Vagina (tissue), 2 donors: ENCODE measurements at regions not wholly inside any gene's neighbourhood (a gene's known extent, or its start where the extent isn't known, plus 50 kb on each side); places are given as distances from the start of the nearest gene placed in this dataset.

Experiments used
- POLR2A ChIP-seq, 2 donors: fragments of 450-650 bp; IDR thresholded peaks; one replicate each; pipeline ENCODE4 v1.6.1; 2017; ENCODE audit warnings: antibody characterized with exemption in 2 of 2, mild to moderate bottlenecking in 2 of 2, moderate library complexity in 2 of 2
- POLR2AphosphoS5 ChIP-seq, 2 donors: sonication (generic); formaldehyde crosslinking; IDR thresholded peaks; one replicate each; pipeline ENCODE4 v1.9.0; 2017; ENCODE audit warnings: antibody characterized with exemption in 2 of 2, mild to moderate bottlenecking in 2 of 2, low read depth in 1 of 2; ENCODE audit not compliant: insufficient read depth in 1 of 2
- TF ChIP-seq, protein P1 (sequence below), 3 experiments: fragments of 450-650 bp in 2 of 3; fragments of 200-600 bp in 1 of 3; sonication (generic) in 1 of 3; IDR thresholded peaks; one replicate each; pipeline ENCODE4 v1.5.1; 2017 to 2019; ENCODE audit warnings: antibody characterized with exemption in 3 of 3, mild to moderate bottlenecking in 2 of 3, moderate library complexity in 2 of 3

DNA sequence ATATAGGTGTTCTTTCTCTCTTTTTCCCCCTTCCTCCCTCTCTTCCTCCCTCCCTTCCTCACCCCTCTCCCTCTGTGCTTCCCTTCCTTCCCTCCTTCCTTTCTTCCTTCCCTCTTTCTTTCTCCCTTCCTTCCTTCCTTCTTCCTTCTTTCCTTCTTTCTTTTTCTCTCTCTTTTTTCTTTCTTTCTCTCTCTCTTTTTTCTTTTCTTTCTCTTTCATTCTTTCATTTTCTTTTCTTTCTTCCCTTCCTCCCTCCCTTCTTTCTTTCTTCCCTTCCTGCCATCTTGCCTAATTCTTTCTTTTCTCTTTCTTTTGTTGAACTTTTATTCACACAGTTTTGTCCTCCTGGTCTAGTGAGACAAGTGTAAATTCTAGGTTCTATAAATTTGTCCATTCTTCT lies 1595.6 kb downstream of the SI start:
- no peak for TF ChIP-seq POLR2A (IDR thresholded peaks at IDR 0.05)
- TF ChIP-seq POLR2AphosphoS5 (IDR thresholded peaks at IDR 0.05; ENCODE audit: insufficient read depth in 1 of 2, low read depth in 1 of 2) = no peak
- TF ChIP-seq, protein P1, sequence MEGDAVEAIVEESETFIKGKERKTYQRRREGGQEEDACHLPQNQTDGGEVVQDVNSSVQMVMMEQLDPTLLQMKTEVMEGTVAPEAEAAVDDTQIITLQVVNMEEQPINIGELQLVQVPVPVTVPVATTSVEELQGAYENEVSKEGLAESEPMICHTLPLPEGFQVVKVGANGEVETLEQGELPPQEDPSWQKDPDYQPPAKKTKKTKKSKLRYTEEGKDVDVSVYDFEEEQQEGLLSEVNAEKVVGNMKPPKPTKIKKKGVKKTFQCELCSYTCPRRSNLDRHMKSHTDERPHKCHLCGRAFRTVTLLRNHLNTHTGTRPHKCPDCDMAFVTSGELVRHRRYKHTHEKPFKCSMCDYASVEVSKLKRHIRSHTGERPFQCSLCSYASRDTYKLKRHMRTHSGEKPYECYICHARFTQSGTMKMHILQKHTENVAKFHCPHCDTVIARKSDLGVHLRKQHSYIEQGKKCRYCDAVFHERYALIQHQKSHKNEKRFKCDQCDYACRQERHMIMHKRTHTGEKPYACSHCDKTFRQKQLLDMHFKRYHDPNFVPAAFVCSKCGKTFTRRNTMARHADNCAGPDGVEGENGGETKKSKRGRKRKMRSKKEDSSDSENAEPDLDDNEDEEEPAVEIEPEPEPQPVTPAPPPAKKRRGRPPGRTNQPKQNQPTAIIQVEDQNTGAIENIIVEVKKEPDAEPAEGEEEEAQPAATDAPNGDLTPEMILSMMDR (IDR thresholded peaks at IDR 0.05) = no peak
